HG02970 (cell line): ENCODE measurements at regions not wholly inside any gene's neighbourhood (a gene's known extent, or its start where the extent isn't known, plus 50 kb on each side); places are given as distances from the start of the nearest gene placed in this dataset.
"Not testable (repeated sequence)": the region's sequence is repeated elsewhere in the genome, so short reads cannot be mapped to it uniquely, and the experiment has no call there.

Experiments
- ATAC-seq: cut with Tn5 transposase; IDR thresholded peaks from one replicate; pipeline ENCODE4 v1.9.1; 2021; ENCODE audit warnings: mild to moderate bottlenecking, moderate library complexity, moderate number of reproducible peaks; ENCODE audit not compliant: unreplicated experiment, low FRiP score

- ATAC-seq: no peak
Measured at GRCh38 chr1:96865731-96866685, 144.4 kb downstream of the PTBP2 start.

- ATAC-seq: no peak
Measured at GRCh38 chr1:96872757-96873156, 151.2 kb downstream of the PTBP2 start.

GRCh38 chr1:96878640-96879039, 157.1 kb downstream of the PTBP2 start:
- no peak for ATAC-seq

GRCh38 chr1:96880626-96881025, 159.0 kb downstream of the PTBP2 start:
- no peak for ATAC-seq

- ATAC-seq: no peak
Measured at GRCh38 chr1:96882096-96882495, 160.5 kb downstream of the PTBP2 start.

GRCh38 chr1:96886474-96886873, 164.9 kb downstream of the PTBP2 start:
- ATAC-seq: no peak

- no peak for ATAC-seq
Measured at GRCh38 chr1:96887501-96887900, 165.9 kb downstream of the PTBP2 start.

GRCh38 chr1:96901783-96902363, 180.3 kb downstream of the PTBP2 start:
- ATAC-seq: no peak

GRCh38 chr1:96912248-96912647, 190.7 kb downstream of the PTBP2 start:
- no peak for ATAC-seq

- ATAC-seq: not testable (repeated sequence)
Measured at GRCh38 chr1:96915701-96916100, 194.1 kb downstream of the PTBP2 start.

- no peak for ATAC-seq
Measured at GRCh38 chr1:96918406-96918805, 196.8 kb downstream of the PTBP2 start.

GRCh38 chr1:96922181-96922580, 200.6 kb downstream of the PTBP2 start:
- no peak for ATAC-seq

GRCh38 chr1:96923753-96924152, 202.2 kb downstream of the PTBP2 start:
- ATAC-seq: no peak

GRCh38 chr1:96926176-96926575, 204.6 kb downstream of the PTBP2 start:
- ATAC-seq: no peak

GRCh38 chr1:96927125-96927524, 205.5 kb downstream of the PTBP2 start:
- ATAC-seq: no peak

GRCh38 chr1:96931136-96931535, 209.6 kb downstream of the PTBP2 start:
- ATAC-seq: no peak

- no peak for ATAC-seq
Measured at GRCh38 chr1:96934282-96934681, 212.7 kb downstream of the PTBP2 start.

GRCh38 chr1:96944432-96945092, 223.0 kb downstream of the PTBP2 start:
- ATAC-seq: no peak

GRCh38 chr1:96945509-96946084, 224.0 kb downstream of the PTBP2 start:
- no peak for ATAC-seq

GRCh38 chr1:96955307-96956012, 233.9 kb downstream of the PTBP2 start:
- no peak for ATAC-seq
